VCaP (cell line): ENCODE measurements at regions not wholly inside any gene's neighbourhood (a gene's known extent, or its start where the extent isn't known, plus 50 kb on each side); places are given as distances from the start of the nearest gene placed in this dataset.
"Not testable (repeated sequence)": the region's sequence is repeated elsewhere in the genome, so short reads cannot be mapped to it uniquely, and the experiment has no call there.

Source experiments
- H3K27ac ChIP-seq: fragments of 450-650 bp; 2 replicates; pipeline ENCODE4 v1.5.1; 2017
- CTCF ChIP-seq: fragments of 450-650 bp; conservative IDR thresholded peaks from 2 replicates; pipeline ENCODE4 v1.5.1; 2017; ENCODE audit warnings: mild to moderate bottlenecking, moderate library complexity

- no peak for TF ChIP-seq CTCF
- H3K27ac ChIP-seq = no peak overlapping the region
Measured at GRCh38 chr21:27975514-27975913, 1008.6 kb upstream of the ADAMTS5 start.

GRCh38 chr21:27974152-27974551, 1007.3 kb upstream of the ADAMTS5 start:
- peak overlapping the region; percentile 52 for H3K27ac ChIP-seq

GRCh38 chr21:27968240-27968639, 1001.4 kb upstream of the ADAMTS5 start:
- not testable (repeated sequence) for H3K27ac ChIP-seq

- H3K27ac ChIP-seq = no peak overlapping the region
- TF ChIP-seq CTCF = no peak
Measured at GRCh38 chr21:27954543-27955165, 987.8 kb upstream of the ADAMTS5 start.

- no peak overlapping the region for H3K27ac ChIP-seq
- TF ChIP-seq CTCF = no peak
Measured at GRCh38 chr21:27953340-27954045, 986.6 kb upstream of the ADAMTS5 start.

GRCh38 chr21:27949093-27949492, 982.2 kb upstream of the ADAMTS5 start:
- H3K27ac ChIP-seq = peak overlapping the region; percentile 41; the same call in 1 of the 2 replicates

GRCh38 chr21:27930108-27930767, 963.4 kb upstream of the ADAMTS5 start:
- H3K27ac ChIP-seq = not testable (repeated sequence)

GRCh38 chr21:27929179-27929578, 962.3 kb upstream of the ADAMTS5 start:
- not testable (repeated sequence) for H3K27ac ChIP-seq

- H3K27ac ChIP-seq = not testable (repeated sequence)
Measured at GRCh38 chr21:27928534-27929115, 961.7 kb upstream of the ADAMTS5 start.

- H3K27ac ChIP-seq = not testable (repeated sequence)
Measured at GRCh38 chr21:27921421-27921820, 954.5 kb upstream of the ADAMTS5 start.

GRCh38 chr21:27917966-27918365, 951.1 kb upstream of the ADAMTS5 start:
- H3K27ac ChIP-seq = not testable (repeated sequence)

GRCh38 chr21:27916326-27916725, 949.4 kb upstream of the ADAMTS5 start:
- H3K27ac ChIP-seq = not testable (repeated sequence)

- H3K27ac ChIP-seq = not testable (repeated sequence)
Measured at GRCh38 chr21:27912133-27912532, 945.2 kb upstream of the ADAMTS5 start.

GRCh38 chr21:27909487-27909886, 942.6 kb upstream of the ADAMTS5 start:
- not testable (repeated sequence) for H3K27ac ChIP-seq

GRCh38 chr21:27908816-27909215, 941.9 kb upstream of the ADAMTS5 start:
- H3K27ac ChIP-seq = not testable (repeated sequence)

- H3K27ac ChIP-seq = not testable (repeated sequence)
Measured at GRCh38 chr21:27902904-27903303, 936.0 kb upstream of the ADAMTS5 start.

- H3K27ac ChIP-seq = not testable (repeated sequence)
Measured at GRCh38 chr21:27893619-27894018, 926.7 kb upstream of the ADAMTS5 start.

GRCh38 chr21:27891495-27891894, 924.6 kb upstream of the ADAMTS5 start:
- not testable (repeated sequence) for H3K27ac ChIP-seq
